Endothelial cell of umbilical vein (primary cell): ENCODE measurements at regions not wholly inside any gene's neighbourhood (a gene's known extent, or its start where the extent isn't known, plus 50 kb on each side); places are given as distances from the start of the nearest gene placed in this dataset.

Experiments
- BruUV-seq: library from RNA; stranded (reverse); fragments of 400-500 nt; replicated peaks from 2 replicates; lab custom pipeline; 2021; lab: Mats Ljungman, UMichigan
- CTCF ChIA-PET: fragments of 300-600, 350-600 bp; sonication (Branson Sonifier 250); formaldehyde crosslinking; loops from one replicate; lab custom pipeline; 2021; ENCODE audit warnings: antibody characterized with exemption, inconsistent platforms; lab: Charles Lee
- POLR2A ChIA-PET: fragments of 300-600, 350-600 bp; sonication (Branson Sonifier 250); formaldehyde crosslinking; loops from one replicate; lab custom pipeline; 2021; ENCODE audit warnings: antibody characterized with exemption, inconsistent platforms; lab: Charles Lee
- DNase-seq: peaks from one replicate; pipeline ENCODE4 v3.0.0-alpha.2; 2011; ENCODE audit warnings: low read depth, low spot score
- FAIRE-seq: peaks from 2 replicates; lab custom pipeline; 2011; peaks lifted over from hg19 to GRCh38; lab: Jason Lieb, UNC
- H2AFZ ChIP-seq: 2 replicates; pipeline ENCODE4 v1.6.0; 2012; ENCODE audit warnings: low read depth, low read length, control low read depth, inconsistent platforms
- H3K27ac ChIP-seq: 2 replicates; pipeline ENCODE4 v1.5.1; 2011; ENCODE audit warnings: low read depth, mild to moderate bottlenecking, control low read depth, low read length, moderate library complexity; ENCODE audit not compliant: insufficient read depth
- H3K27me3 ChIP-seq, 2 experiments: 2 replicates each; pipeline versions ENCODE4 v1.6.0 to v1.6.1; 2011; ENCODE audit warnings: low read length in 2 of 2, mixed read lengths in 1 of 2; ENCODE audit not compliant: control insufficient read depth in 2 of 2, insufficient read depth in 2 of 2
- H3K36me3 ChIP-seq, 2 experiments: 2 replicates in 1 of 2; 3 replicates in 1 of 2; pipeline ENCODE4 v1.5.1; 2011; ENCODE audit warnings: low read length in 2 of 2, mild to moderate bottlenecking in 1 of 2, moderate library complexity in 1 of 2; ENCODE audit not compliant: control insufficient read depth in 2 of 2, insufficient read depth in 2 of 2; ENCODE audit errors: extremely low read depth in 1 of 2
- H3K4me1 ChIP-seq: 3 replicates; pipeline ENCODE4 v1.5.1; 2011; ENCODE audit warnings: mild to moderate bottlenecking, low read length; ENCODE audit not compliant: control insufficient read depth, insufficient read depth; ENCODE audit errors: extremely low read depth
- H3K4me2 ChIP-seq: 2 replicates; pipeline ENCODE4 v1.6.1; 2011; ENCODE audit warnings: low read length, control low read depth, mixed read lengths; ENCODE audit not compliant: insufficient read depth
- H3K4me3 ChIP-seq, 3 experiments: fragments of 200-600 bp in 1 of 3; sonication (generic), shearing (Covaris generic) in 1 of 3; replicated peaks in 1 of 3; 2 replicates each; pipeline ENCODE4 v1.5.1; 2011 to 2016; ENCODE audit warnings: control low read depth in 3 of 3, low read length in 3 of 3, mild to moderate bottlenecking in 2 of 3, inconsistent platforms in 1 of 3, low read depth in 1 of 3, moderate library complexity in 1 of 3; ENCODE audit not compliant: insufficient read depth in 1 of 3
- H3K79me2 ChIP-seq: 2 replicates; pipeline ENCODE4 v1.6.0; 2012; ENCODE audit warnings: low read length, inconsistent platforms; ENCODE audit not compliant: control insufficient read depth, insufficient read depth
- H3K9ac ChIP-seq: replicated peaks from 2 replicates; pipeline ENCODE3; 2011; ENCODE audit warnings: low read length, control low read depth; ENCODE audit not compliant: insufficient read depth; ENCODE audit errors: extremely low read depth
- H3K9me1 ChIP-seq: replicated peaks from 3 replicates; pipeline ENCODE4 v1.6.0; 2011; ENCODE audit warnings: mild to moderate bottlenecking, low read length; ENCODE audit not compliant: control insufficient read depth, insufficient read depth; ENCODE audit errors: extremely low read depth
- H3K9me3 ChIP-seq: replicated peaks from 2 replicates; pipeline ENCODE4 v1.5.1; 2012; ENCODE audit warnings: low read length, inconsistent platforms; ENCODE audit not compliant: control insufficient read depth, insufficient read depth
- H4K20me1 ChIP-seq: replicated peaks from 2 replicates; pipeline ENCODE3; 2011; ENCODE audit warnings: mild to moderate bottlenecking, low read length; ENCODE audit not compliant: control insufficient read depth, insufficient read depth; ENCODE audit errors: extremely low read depth
- EZH2 ChIP-seq: IDR thresholded peaks from 2 replicates; pipeline ENCODE4 v1.6.1; 2012; ENCODE audit warnings: borderline replicate concordance, low read depth, mild to moderate bottlenecking, moderate library complexity, low read length, inconsistent platforms; ENCODE audit not compliant: severe bottlenecking
- FOS ChIP-seq: IDR thresholded peaks from 2 replicates; pipeline ENCODE4 v1.6.1; 2011; ENCODE audit warnings: mild to moderate bottlenecking, low read length, moderate library complexity, borderline replicate concordance; ENCODE audit not compliant: insufficient read depth
- GATA2 ChIP-seq: IDR thresholded peaks from 2 replicates; pipeline ENCODE4 v1.7.0; 2011; ENCODE audit warnings: low read depth, mild to moderate bottlenecking, moderate library complexity, mixed read lengths, low read length; ENCODE audit not compliant: insufficient read length, insufficient read depth
- JUN ChIP-seq: IDR thresholded peaks from 2 replicates; pipeline ENCODE4 v1.6.1; 2011; ENCODE audit warnings: borderline replicate concordance, low read depth; ENCODE audit not compliant: insufficient read length, insufficient read depth
- MYC ChIP-seq: IDR thresholded peaks from one replicate; pipeline ENCODE4 v1.6.1; 2011; ENCODE audit warnings: mild to moderate bottlenecking, low read depth, low read length
- POLR2A ChIP-seq: IDR thresholded peaks from 2 replicates; pipeline ENCODE4 v1.6.1; 2012; ENCODE audit warnings: low read depth, mild to moderate bottlenecking, control low read depth, low read length
- POLR2AphosphoS5 ChIP-seq: IDR thresholded peaks from 2 replicates; pipeline ENCODE4 v1.6.1; 2012; ENCODE audit warnings: low read depth, mild to moderate bottlenecking, control low read depth, low read length, moderate library complexity; ENCODE audit not compliant: insufficient read depth
- dilution Hi-C: fragments of 300-500 bp; cut with MboI; formaldehyde crosslinking; loops from one replicate; pipeline ENCODE4 v1.15.0; 2019; ENCODE audit warnings: low sequenced_read_pairs; ENCODE audit not compliant: extremely low pct_ligation_motif_present
- intact Hi-C: fragments of 100-400 bp; cut with micrococcal nuclease; formaldehyde crosslinking; loops from one replicate; pipeline ENCODE4 v1.10.0; 2022
- TF ChIP-seq, protein P1 (sequence below): IDR thresholded peaks from 2 replicates; pipeline ENCODE4 v1.6.1; 2011; ENCODE audit not compliant: insufficient read depth, insufficient read length
- TF ChIP-seq, protein P2 (sequence below), 2 donors: IDR thresholded peaks; 1 replicate in 1 of 2; 2 replicates in 1 of 2; pipeline ENCODE4 v1.5.1; 2011; ENCODE audit warnings: low read length in 2 of 2, mild to moderate bottlenecking in 2 of 2, moderate library complexity in 2 of 2, control low read depth in 1 of 2, inconsistent platforms in 1 of 2, low read depth in 1 of 2; ENCODE audit not compliant: insufficient read depth in 1 of 2; ENCODE audit errors: extremely low read depth in 1 of 2

- Histone ChIP-seq H3K36me3 (no peaks in the 10 kb centered on the region), H3K27me3 (no peaks in the 10 kb centered on the region), H3K79me2 (no peaks in the 10 kb centered on the region), H3K27ac (no peak overlapping the region), H3K9ac (no peak overlapping the region), H4K20me1 (no peaks in the 10 kb centered on the region), H3K9me3 (peaks cover 2% of the 10 kb centered on the region), H2AFZ (no peak overlapping the region), H3K4me3 (no peak overlapping the region), H3K9me1 (no peaks in the 10 kb centered on the region), H3K4me2 (no peak overlapping the region), H3K4me1 (no peaks in the 10 kb centered on the region)
- TF ChIP-seq POLR2A (no peak), POLR2AphosphoS5 (no peak)
- ChIA-PET CTCF (no interaction called here), POLR2A (no interaction called here)
- intact Hi-C loops, result no loop called here
- FAIRE-seq (no peak), DNase-seq (no peak)
- dilution Hi-C loops, result no loop called here
- no TSS peak for BruUV-seq
Observed at GRCh38 chr1:239778208-239778813, 313.4 kb upstream of the FMN2 start.

GRCh38 chr1:239779962-239780361 is 311.7 kb upstream of the FMN2 start:
- no peak overlapping the region for H3K27ac ChIP-seq
- peaks cover 6% of the 10 kb centered on the region for H3K9me3 ChIP-seq
- H3K27me3 ChIP-seq, result no peaks in the 10 kb centered on the region
- no peak overlapping the region for H3K4me3 ChIP-seq
- H4K20me1 ChIP-seq, result no peaks in the 10 kb centered on the region
- no peaks in the 10 kb centered on the region for H3K79me2 ChIP-seq
- H3K9me1 ChIP-seq, result no peaks in the 10 kb centered on the region
- DNase-seq, result no peak
- CTCF ChIA-PET, result no interaction called here
- POLR2A ChIA-PET, result no interaction called here
- no peak overlapping the region for H3K9ac ChIP-seq
- FAIRE-seq, result no peak
- H3K4me2 ChIP-seq, result no peak overlapping the region
- H2AFZ ChIP-seq, result no peak overlapping the region
- dilution Hi-C loops, result no loop called here
- H3K36me3 ChIP-seq, result no peaks in the 10 kb centered on the region
- no peaks in the 10 kb centered on the region for H3K4me1 ChIP-seq
- TF ChIP-seq EZH2 (no peak), POLR2A (no peak), GATA2 (no peak), FOS (no peak), MYC (no peak), POLR2AphosphoS5 (no peak), JUN (no peak)
- TF ChIP-seq, protein P1, sequence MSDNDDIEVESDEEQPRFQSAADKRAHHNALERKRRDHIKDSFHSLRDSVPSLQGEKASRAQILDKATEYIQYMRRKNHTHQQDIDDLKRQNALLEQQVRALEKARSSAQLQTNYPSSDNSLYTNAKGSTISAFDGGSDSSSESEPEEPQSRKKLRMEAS, result no peak
- TF ChIP-seq, protein P2, sequence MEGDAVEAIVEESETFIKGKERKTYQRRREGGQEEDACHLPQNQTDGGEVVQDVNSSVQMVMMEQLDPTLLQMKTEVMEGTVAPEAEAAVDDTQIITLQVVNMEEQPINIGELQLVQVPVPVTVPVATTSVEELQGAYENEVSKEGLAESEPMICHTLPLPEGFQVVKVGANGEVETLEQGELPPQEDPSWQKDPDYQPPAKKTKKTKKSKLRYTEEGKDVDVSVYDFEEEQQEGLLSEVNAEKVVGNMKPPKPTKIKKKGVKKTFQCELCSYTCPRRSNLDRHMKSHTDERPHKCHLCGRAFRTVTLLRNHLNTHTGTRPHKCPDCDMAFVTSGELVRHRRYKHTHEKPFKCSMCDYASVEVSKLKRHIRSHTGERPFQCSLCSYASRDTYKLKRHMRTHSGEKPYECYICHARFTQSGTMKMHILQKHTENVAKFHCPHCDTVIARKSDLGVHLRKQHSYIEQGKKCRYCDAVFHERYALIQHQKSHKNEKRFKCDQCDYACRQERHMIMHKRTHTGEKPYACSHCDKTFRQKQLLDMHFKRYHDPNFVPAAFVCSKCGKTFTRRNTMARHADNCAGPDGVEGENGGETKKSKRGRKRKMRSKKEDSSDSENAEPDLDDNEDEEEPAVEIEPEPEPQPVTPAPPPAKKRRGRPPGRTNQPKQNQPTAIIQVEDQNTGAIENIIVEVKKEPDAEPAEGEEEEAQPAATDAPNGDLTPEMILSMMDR (IDR thresholded peaks at IDR 0.05; ENCODE audit: extremely low read depth in 1 of 2, insufficient read depth in 1 of 2, low read depth in 1 of 2, low read length in 2 of 2), result no peak
- intact Hi-C loops, result no loop called here
- no TSS peak for BruUV-seq
